ENCODE measurements at regions not wholly inside any gene's neighbourhood (a gene's known extent, or its start where the extent isn't known, plus 50 kb on each side); places are given as distances from the start of the nearest gene placed in this dataset.

- H3K36me3 Mint-ChIP-seq (ENCODE audit: low read depth) = no peaks in the 10 kb centered on the region
- no peak overlapping the region for H3K4me3 Mint-ChIP-seq
- no peak overlapping the region for H3K27ac Mint-ChIP-seq
- H3K27me3 Mint-ChIP-seq (ENCODE audit: low read depth) = no peaks in the 10 kb centered on the region
- no peaks in the 10 kb centered on the region for H3K9me3 Mint-ChIP-seq
- H3K4me1 Mint-ChIP-seq = no peaks in the 10 kb centered on the region
- no peak for TF ChIP-seq CTCF (IDR thresholded peaks at IDR 0.05; ENCODE audit: unreplicated experiment in 3 of 3)
These were observed 439.8 kb upstream of the GRIA1 start for GRCh38 chr5:153050496-153051179.

GRCh38 chr5:153066281-153066680, 424.2 kb upstream of the GRIA1 start:
- TF ChIP-seq CTCF (IDR thresholded peaks at IDR 0.05; ENCODE audit: unreplicated experiment in 3 of 3) = no peak
- no peaks in the 10 kb centered on the region for H3K36me3 Mint-ChIP-seq (ENCODE audit: low read depth)
- H3K27ac Mint-ChIP-seq = no peak overlapping the region
- peaks cover 6% of the 10 kb centered on the region for H3K27me3 Mint-ChIP-seq (ENCODE audit: low read depth)
- no peaks in the 10 kb centered on the region for H3K9me3 Mint-ChIP-seq
- no peak overlapping the region for H3K4me3 Mint-ChIP-seq
- H3K4me1 Mint-ChIP-seq = no peaks in the 10 kb centered on the region

- Mint-ChIP-seq H3K27me3 (ENCODE audit: low read depth) (no peaks in the 10 kb centered on the region), H3K27ac (no peak overlapping the region), H3K36me3 (ENCODE audit: low read depth) (no peaks in the 10 kb centered on the region), H3K9me3 (no peaks in the 10 kb centered on the region), H3K4me3 (no peak overlapping the region), H3K4me1 (no peaks in the 10 kb centered on the region)
- TF ChIP-seq CTCF (IDR thresholded peaks at IDR 0.05; ENCODE audit: unreplicated experiment in 3 of 3) = no peak
These were observed 422.6 kb upstream of the GRIA1 start for GRCh38 chr5:153067869-153068268.

GRCh38 chr5:153079396-153079795, 411.1 kb upstream of the GRIA1 start:
- no peak for TF ChIP-seq CTCF (IDR thresholded peaks at IDR 0.05; ENCODE audit: unreplicated experiment in 3 of 3)
- Mint-ChIP-seq H3K27me3 (ENCODE audit: low read depth) (peaks cover 4% of the 10 kb centered on the region), H3K4me3 (no peak overlapping the region), H3K9me3 (no peaks in the 10 kb centered on the region), H3K36me3 (ENCODE audit: low read depth) (no peaks in the 10 kb centered on the region), H3K4me1 (no peaks in the 10 kb centered on the region), H3K27ac (no peak overlapping the region)

- H3K4me1 Mint-ChIP-seq = no peaks in the 10 kb centered on the region
- TF ChIP-seq CTCF (IDR thresholded peaks at IDR 0.05; ENCODE audit: unreplicated experiment in 3 of 3) = no peak
- H3K27me3 Mint-ChIP-seq (ENCODE audit: low read depth) = peaks cover 4% of the 10 kb centered on the region
- no peaks in the 10 kb centered on the region for H3K9me3 Mint-ChIP-seq
- no peak overlapping the region for H3K27ac Mint-ChIP-seq
- no peaks in the 10 kb centered on the region for H3K36me3 Mint-ChIP-seq (ENCODE audit: low read depth)
- no peak overlapping the region for H3K4me3 Mint-ChIP-seq
These were observed 409.5 kb upstream of the GRIA1 start for GRCh38 chr5:153080940-153081339.

GRCh38 chr5:153081385-153081784, 409.1 kb upstream of the GRIA1 start:
- Mint-ChIP-seq H3K27ac (no peak overlapping the region), H3K36me3 (ENCODE audit: low read depth) (no peaks in the 10 kb centered on the region), H3K27me3 (ENCODE audit: low read depth) (peaks cover 4% of the 10 kb centered on the region), H3K9me3 (no peaks in the 10 kb centered on the region), H3K4me3 (no peak overlapping the region), H3K4me1 (no peaks in the 10 kb centered on the region)
- no peak for TF ChIP-seq CTCF (IDR thresholded peaks at IDR 0.05; ENCODE audit: unreplicated experiment in 3 of 3)

Measured in nephron (organoid).